ENCODE measurements at regions not wholly inside any gene's neighbourhood (a gene's known extent, or its start where the extent isn't known, plus 50 kb on each side); places are given as distances from the start of the nearest gene placed in this dataset.

DNA sequence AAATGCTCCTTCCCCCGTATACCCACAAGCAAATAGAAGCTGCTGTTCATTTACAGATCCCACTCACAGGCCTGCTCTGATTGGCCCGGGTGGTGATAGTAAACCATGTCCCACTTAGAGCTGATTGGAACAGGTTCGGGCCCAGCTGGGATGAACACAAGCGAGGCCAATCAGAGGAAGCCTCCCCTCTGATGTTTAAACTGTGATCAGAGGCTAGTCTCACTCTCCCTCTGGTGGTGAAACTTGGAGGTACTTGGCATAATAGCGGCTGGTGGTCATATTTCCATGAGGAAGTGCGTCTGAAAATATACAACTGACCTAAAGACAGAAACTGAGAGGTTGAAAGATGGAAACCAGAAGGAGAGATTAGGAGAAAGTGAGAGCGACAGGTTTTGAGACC is 51.5 kb upstream of the TRPC3 start:
- TF ChIP-seq, protein P1, sequence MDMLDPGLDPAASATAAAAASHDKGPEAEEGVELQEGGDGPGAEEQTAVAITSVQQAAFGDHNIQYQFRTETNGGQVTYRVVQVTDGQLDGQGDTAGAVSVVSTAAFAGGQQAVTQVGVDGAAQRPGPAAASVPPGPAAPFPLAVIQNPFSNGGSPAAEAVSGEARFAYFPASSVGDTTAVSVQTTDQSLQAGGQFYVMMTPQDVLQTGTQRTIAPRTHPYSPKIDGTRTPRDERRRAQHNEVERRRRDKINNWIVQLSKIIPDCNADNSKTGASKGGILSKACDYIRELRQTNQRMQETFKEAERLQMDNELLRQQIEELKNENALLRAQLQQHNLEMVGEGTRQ (IDR thresholded peaks at IDR 0.05; ENCODE audit: low read length) = no peak
- TF ChIP-seq, protein P2, sequence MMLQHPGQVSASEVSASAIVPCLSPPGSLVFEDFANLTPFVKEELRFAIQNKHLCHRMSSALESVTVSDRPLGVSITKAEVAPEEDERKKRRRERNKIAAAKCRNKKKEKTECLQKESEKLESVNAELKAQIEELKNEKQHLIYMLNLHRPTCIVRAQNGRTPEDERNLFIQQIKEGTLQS (IDR thresholded peaks at IDR 0.05; ENCODE audit: insufficient read depth, low read depth, low read length) = no peak
- TF ChIP-seq CHD2 (IDR thresholded peaks at IDR 0.05; ENCODE audit: low read length) (peak; percentile 63), EZH2 (IDR thresholded peaks at IDR 0.05; ENCODE audit: low read depth, low read length, severe bottlenecking) (no peak), CEBPB (IDR thresholded peaks at IDR 0.05; ENCODE audit: low read depth, low read length) (no peak), POLR2AphosphoS5 (IDR thresholded peaks at IDR 0.05; ENCODE audit: low read depth, low read length) (no peak), RFX5 (IDR thresholded peaks at IDR 0.05; ENCODE audit: borderline replicate concordance, low read depth, low read length) (no peak), JUND (IDR thresholded peaks at IDR 0.05; ENCODE audit: low read length) (no peak), YY1 (IDR thresholded peaks at IDR 0.05; ENCODE audit: low read depth, low read length) (no peak), BACH1 (IDR thresholded peaks at IDR 0.05; ENCODE audit: low read length) (no peak), POLR2A (IDR thresholded peaks at IDR 0.05; ENCODE audit: control extremely low read depth in 1 of 2, low read depth in 2 of 2, low read length in 2 of 2) (no peak), JUN (IDR thresholded peaks at IDR 0.05; ENCODE audit: low read depth, low read length) (no peak)
- TF ChIP-seq, protein P3, sequence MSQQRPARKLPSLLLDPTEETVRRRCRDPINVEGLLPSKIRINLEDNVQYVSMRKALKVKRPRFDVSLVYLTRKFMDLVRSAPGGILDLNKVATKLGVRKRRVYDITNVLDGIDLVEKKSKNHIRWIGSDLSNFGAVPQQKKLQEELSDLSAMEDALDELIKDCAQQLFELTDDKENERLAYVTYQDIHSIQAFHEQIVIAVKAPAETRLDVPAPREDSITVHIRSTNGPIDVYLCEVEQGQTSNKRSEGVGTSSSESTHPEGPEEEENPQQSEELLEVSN (IDR thresholded peaks at IDR 0.05) = no peak
- TF ChIP-seq, protein P4, sequence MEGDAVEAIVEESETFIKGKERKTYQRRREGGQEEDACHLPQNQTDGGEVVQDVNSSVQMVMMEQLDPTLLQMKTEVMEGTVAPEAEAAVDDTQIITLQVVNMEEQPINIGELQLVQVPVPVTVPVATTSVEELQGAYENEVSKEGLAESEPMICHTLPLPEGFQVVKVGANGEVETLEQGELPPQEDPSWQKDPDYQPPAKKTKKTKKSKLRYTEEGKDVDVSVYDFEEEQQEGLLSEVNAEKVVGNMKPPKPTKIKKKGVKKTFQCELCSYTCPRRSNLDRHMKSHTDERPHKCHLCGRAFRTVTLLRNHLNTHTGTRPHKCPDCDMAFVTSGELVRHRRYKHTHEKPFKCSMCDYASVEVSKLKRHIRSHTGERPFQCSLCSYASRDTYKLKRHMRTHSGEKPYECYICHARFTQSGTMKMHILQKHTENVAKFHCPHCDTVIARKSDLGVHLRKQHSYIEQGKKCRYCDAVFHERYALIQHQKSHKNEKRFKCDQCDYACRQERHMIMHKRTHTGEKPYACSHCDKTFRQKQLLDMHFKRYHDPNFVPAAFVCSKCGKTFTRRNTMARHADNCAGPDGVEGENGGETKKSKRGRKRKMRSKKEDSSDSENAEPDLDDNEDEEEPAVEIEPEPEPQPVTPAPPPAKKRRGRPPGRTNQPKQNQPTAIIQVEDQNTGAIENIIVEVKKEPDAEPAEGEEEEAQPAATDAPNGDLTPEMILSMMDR (IDR thresholded peaks at IDR 0.05; ENCODE audit: control extremely low read depth in 1 of 3, insufficient read depth in 1 of 3, low read depth in 1 of 3, low read length in 3 of 3) = peak; percentile 23 to 74 (median 59)

All from H1 (cell line).